Ishikawa (cell line): ENCODE measurements at regions not wholly inside any gene's neighbourhood (a gene's known extent, or its start where the extent isn't known, plus 50 kb on each side); places are given as distances from the start of the nearest gene placed in this dataset.

Experiments used
- CEBPB ChIP-seq: IDR thresholded peaks from 2 replicates; pipeline ENCODE4 v1.6.1; 2012
- CREB1 ChIP-seq: IDR thresholded peaks from 2 replicates; pipeline ENCODE4 v1.6.1; 2012; ENCODE audit warnings: low read depth
- EGR1 ChIP-seq: IDR thresholded peaks from 2 replicates; pipeline ENCODE4 v1.6.1; 2012
- EP300 ChIP-seq: IDR thresholded peaks from 2 replicates; pipeline ENCODE4 v1.6.1; 2012; ENCODE audit warnings: borderline replicate concordance
- FOXM1 ChIP-seq: IDR thresholded peaks from 2 replicates; pipeline ENCODE4 v1.6.1; 2012; ENCODE audit warnings: low read depth, borderline replicate concordance
- NFIC ChIP-seq: IDR thresholded peaks from 2 replicates; pipeline ENCODE4 v1.6.1; 2012
- RAD21 ChIP-seq: IDR thresholded peaks from 2 replicates; pipeline ENCODE4 v1.6.1; 2012; ENCODE audit warnings: low read depth
- REST ChIP-seq: IDR thresholded peaks from 2 replicates; pipeline ENCODE4 v1.6.1; 2012; ENCODE audit warnings: low read depth, mild to moderate bottlenecking
- TAF1 ChIP-seq: IDR thresholded peaks from 2 replicates; pipeline ENCODE4 v1.6.1; 2012; ENCODE audit warnings: low read depth, mild to moderate bottlenecking
- TCF12 ChIP-seq: IDR thresholded peaks from 2 replicates; pipeline ENCODE4 v1.6.1; 2012; ENCODE audit warnings: low read depth
- TEAD4 ChIP-seq: IDR thresholded peaks from 2 replicates; pipeline ENCODE4 v1.6.1; 2012
- YY1 ChIP-seq: IDR thresholded peaks from 2 replicates; pipeline ENCODE4 v1.6.1; 2012; ENCODE audit warnings: low read depth
- ZBTB7A ChIP-seq: IDR thresholded peaks from 2 replicates; pipeline ENCODE4 v1.6.1; 2012; ENCODE audit warnings: low read depth
- TF ChIP-seq, protein P1 (sequence below): IDR thresholded peaks from 2 replicates; pipeline ENCODE4 v1.6.1; 2012
- TF ChIP-seq, protein P2 (sequence below): IDR thresholded peaks from 2 replicates; pipeline ENCODE4 v1.6.1; 2012

- TF ChIP-seq NFIC (no peak), CREB1 (no peak), EGR1 (no peak), YY1 (no peak), RAD21 (no peak), EP300 (no peak), FOXM1 (no peak), TCF12 (no peak), CEBPB (no peak), TEAD4 (no peak)
- TF ChIP-seq, protein P1, sequence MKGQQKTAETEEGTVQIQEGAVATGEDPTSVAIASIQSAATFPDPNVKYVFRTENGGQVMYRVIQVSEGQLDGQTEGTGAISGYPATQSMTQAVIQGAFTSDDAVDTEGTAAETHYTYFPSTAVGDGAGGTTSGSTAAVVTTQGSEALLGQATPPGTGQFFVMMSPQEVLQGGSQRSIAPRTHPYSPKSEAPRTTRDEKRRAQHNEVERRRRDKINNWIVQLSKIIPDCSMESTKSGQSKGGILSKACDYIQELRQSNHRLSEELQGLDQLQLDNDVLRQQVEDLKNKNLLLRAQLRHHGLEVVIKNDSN: no peak
- TF ChIP-seq, protein P2, sequence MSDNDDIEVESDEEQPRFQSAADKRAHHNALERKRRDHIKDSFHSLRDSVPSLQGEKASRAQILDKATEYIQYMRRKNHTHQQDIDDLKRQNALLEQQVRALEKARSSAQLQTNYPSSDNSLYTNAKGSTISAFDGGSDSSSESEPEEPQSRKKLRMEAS: no peak
Measured at GRCh38 chr6:156545931-156546330, 231.2 kb upstream of the ARID1B start.

- no peak for TF ChIP-seq TCF12
- TF ChIP-seq FOXM1: no peak
- TF ChIP-seq EP300: no peak
- no peak for TF ChIP-seq EGR1
- no peak for TF ChIP-seq CREB1
- TF ChIP-seq TEAD4: no peak
- no peak for TF ChIP-seq ZBTB7A
- TF ChIP-seq TAF1: no peak
- TF ChIP-seq RAD21: no peak
- TF ChIP-seq YY1: no peak
- TF ChIP-seq REST: no peak
- TF ChIP-seq, protein P1: no peak
- TF ChIP-seq CEBPB: no peak
- TF ChIP-seq, protein P2: no peak
- TF ChIP-seq NFIC: no peak
Measured at GRCh38 chr6:156545021-156545420, 232.2 kb upstream of the ARID1B start.

DNA sequence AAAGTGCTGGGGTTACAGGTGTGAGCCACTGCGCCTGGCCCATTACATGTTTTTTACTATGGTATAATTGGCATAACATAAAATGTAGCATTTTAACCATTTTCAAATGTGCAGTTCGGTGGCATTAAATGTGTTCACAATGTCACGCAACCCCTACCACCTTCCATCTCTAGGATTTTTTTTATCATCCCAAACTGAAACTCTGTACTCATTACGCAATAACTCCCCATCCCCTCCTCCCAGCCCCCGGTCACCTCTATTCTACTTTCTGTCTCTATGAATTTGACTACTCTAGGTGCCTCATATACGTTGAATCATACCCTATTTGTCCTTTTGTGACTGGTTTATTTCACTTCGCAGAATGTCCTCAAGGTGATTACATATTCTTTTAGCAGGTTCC lies 233.1 kb upstream of the ARID1B start:
- TF ChIP-seq ZBTB7A (no peak), CEBPB (peak; percentile 39; the same call in 1 of the 2 replicates), TCF12 (no peak), REST (no peak)

GRCh38 chr6:156543431-156543830 lies 233.7 kb upstream of the ARID1B start:
- no peak for TF ChIP-seq TEAD4
- TF ChIP-seq, protein P1: no peak
- no peak for TF ChIP-seq CEBPB
- TF ChIP-seq, protein P2: no peak
- no peak for TF ChIP-seq RAD21
- no peak for TF ChIP-seq NFIC
- no peak for TF ChIP-seq YY1

GRCh38 chr6:156538875-156539660 lies 238.1 kb upstream of the ARID1B start:
- no peak for TF ChIP-seq TAF1
- TF ChIP-seq CEBPB: no peak
- no peak for TF ChIP-seq TEAD4
- TF ChIP-seq EP300: no peak

DNA sequence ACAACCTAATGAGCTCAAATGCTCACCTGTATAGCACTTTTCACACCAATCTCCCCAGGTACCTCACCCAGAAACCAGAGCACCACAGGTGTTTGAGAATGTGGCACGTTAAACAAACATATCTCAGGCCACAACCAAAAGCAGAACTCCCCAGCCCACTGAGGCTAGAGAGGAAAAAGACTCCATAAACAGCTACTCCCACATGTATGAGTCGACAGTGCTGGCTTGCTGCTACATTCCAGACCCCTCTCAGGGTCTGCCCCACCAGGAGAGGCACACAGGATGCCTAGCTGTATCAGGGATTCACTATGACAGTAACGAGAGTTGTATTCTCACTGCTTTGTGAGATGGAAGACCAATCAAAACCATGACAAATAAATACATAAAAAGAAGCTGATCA lies 242.6 kb upstream of the ARID1B start:
- TF ChIP-seq TAF1 (no peak), RAD21 (no peak), REST (no peak), CEBPB (no peak), CREB1 (no peak), FOXM1 (no peak), ZBTB7A (no peak), EP300 (no peak), EGR1 (no peak), NFIC (no peak), TEAD4 (no peak), YY1 (no peak), TCF12 (no peak)
- TF ChIP-seq, protein P1: no peak
- TF ChIP-seq, protein P2: no peak
